ENCODE measurements at regions not wholly inside any gene's neighbourhood (a gene's known extent, or its start where the extent isn't known, plus 50 kb on each side); places are given as distances from the start of the nearest gene placed in this dataset.

DNA sequence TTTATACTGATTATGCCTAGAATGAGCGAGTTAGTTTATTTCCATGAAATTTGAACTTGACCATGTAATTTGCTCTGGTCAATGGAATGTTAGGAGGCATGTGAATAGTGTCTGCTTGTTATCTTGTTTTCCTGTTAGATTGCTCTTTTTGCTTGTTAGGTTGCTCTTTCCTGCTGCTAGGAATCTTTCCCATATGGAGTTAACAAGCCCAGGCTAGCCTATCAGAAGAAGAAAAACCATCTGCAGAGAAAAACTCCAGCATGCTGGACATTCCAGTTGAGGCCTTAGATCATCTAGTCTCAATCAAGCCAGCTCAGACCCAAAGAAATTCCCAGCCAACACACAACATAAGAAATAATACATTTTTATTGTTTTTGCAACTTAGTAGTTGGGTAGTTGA is 470.2 kb upstream of the AGTR1 start:
- no peak for TF ChIP-seq POLR2A (IDR thresholded peaks at IDR 0.05; ENCODE audit: low read depth, low read length)
- TF ChIP-seq POLR2AphosphoS5 (IDR thresholded peaks at IDR 0.05; ENCODE audit: low read depth, low read length): no peak

Data from GM12891 (cell line).